Keratinocyte (primary cell): ENCODE measurements at regions not wholly inside any gene's neighbourhood (a gene's known extent, or its start where the extent isn't known, plus 50 kb on each side); places are given as distances from the start of the nearest gene placed in this dataset.

Experiments
- DNase-seq: peaks from one replicate; pipeline ENCODE4 v3.0.0-alpha.2; 2011; ENCODE audit warnings: low read depth, missing footprints, low spot score
- FAIRE-seq: peaks from 2 replicates; lab custom pipeline; 2011; peaks lifted over from hg19 to GRCh38; lab: Jason Lieb, UNC
- H2AFZ ChIP-seq: 2 replicates; pipeline ENCODE4 v1.6.0; 2012; ENCODE audit warnings: low read length, control low read depth, inconsistent platforms; ENCODE audit not compliant: control insufficient read depth
- H3K27ac ChIP-seq: 2 replicates; pipeline ENCODE4 v1.5.1; 2011; ENCODE audit warnings: low read length; ENCODE audit not compliant: control insufficient read depth, insufficient read depth
- H3K27me3 ChIP-seq: 3 replicates; pipeline ENCODE4 v1.6.0; 2011; ENCODE audit warnings: low read length; ENCODE audit not compliant: control insufficient read depth, insufficient read depth; ENCODE audit errors: extremely low read depth
- H3K36me3 ChIP-seq, 2 experiments: 2 replicates in 1 of 2; 3 replicates in 1 of 2; pipeline ENCODE4 v1.5.1; 2011; ENCODE audit warnings: low read length in 2 of 2, mild to moderate bottlenecking in 1 of 2; ENCODE audit not compliant: control insufficient read depth in 2 of 2, insufficient read depth in 2 of 2; ENCODE audit errors: extremely low read depth in 1 of 2
- H3K4me1 ChIP-seq: 3 replicates; pipeline ENCODE4 v1.5.1; 2011; ENCODE audit warnings: low read length; ENCODE audit not compliant: control insufficient read depth, insufficient read depth; ENCODE audit errors: extremely low read depth
- H3K4me2 ChIP-seq: 3 replicates; pipeline ENCODE4 v1.6.0; 2011; ENCODE audit warnings: low read depth, low read length; ENCODE audit not compliant: control insufficient read depth, insufficient read depth; ENCODE audit errors: extremely low read depth
- H3K4me3 ChIP-seq, 3 experiments: fragments of 200-600 bp in 1 of 3; sonication (generic) in 1 of 3; 2 replicates in 2 of 3; 3 replicates in 1 of 3; pipeline ENCODE4 v1.5.1; 2011 to 2016; ENCODE audit warnings: low read length in 3 of 3, mild to moderate bottlenecking in 3 of 3, control low read depth in 2 of 3, inconsistent platforms in 1 of 3, low read depth in 1 of 3, mixed read lengths in 1 of 3, mixed run types in 1 of 3, moderate library complexity in 1 of 3; ENCODE audit not compliant: control insufficient read depth in 2 of 3, insufficient read depth in 2 of 3; ENCODE audit errors: extremely low read depth in 1 of 3
- H3K79me2 ChIP-seq: 2 replicates; pipeline ENCODE4 v1.6.0; 2012; ENCODE audit warnings: low read length; ENCODE audit not compliant: control insufficient read depth, insufficient read depth
- H3K9ac ChIP-seq: 3 replicates; pipeline ENCODE4 v1.6.0; 2011; ENCODE audit warnings: low read length; ENCODE audit not compliant: control insufficient read depth, insufficient read depth; ENCODE audit errors: extremely low read depth
- H3K9me1 ChIP-seq: 3 replicates; pipeline ENCODE4 v1.6.0; 2011; ENCODE audit warnings: low read length; ENCODE audit not compliant: control insufficient read depth, insufficient read depth; ENCODE audit errors: extremely low read depth
- H3K9me3 ChIP-seq: 2 replicates; pipeline ENCODE4 v1.5.1; 2012; ENCODE audit warnings: low read depth, low read length; ENCODE audit not compliant: control insufficient read depth
- H4K20me1 ChIP-seq: 3 replicates; pipeline ENCODE4 v1.6.0; 2011; ENCODE audit warnings: low read length; ENCODE audit not compliant: control insufficient read depth, insufficient read depth; ENCODE audit errors: extremely low read depth
- EZH2 ChIP-seq: IDR thresholded peaks from one replicate; pipeline ENCODE4 v1.6.1; 2012; ENCODE audit warnings: inconsistent platforms, mild to moderate bottlenecking, low read length, moderate library complexity
- dilution Hi-C: fragments of 300-500 bp; cut with MboI; formaldehyde crosslinking; loops from one replicate; pipeline ENCODE4 v1.7.0; 2020; ENCODE audit warnings: low sequenced_read_pairs; ENCODE audit not compliant: extremely low pct_ligation_motif_present
- TF ChIP-seq, protein P1 (sequence below), 3 experiments: IDR thresholded peaks in 1 of 3; conservative IDR thresholded peaks in 1 of 3; optimal IDR thresholded peaks in 1 of 3; 2 replicates in 2 of 3; 3 replicates in 1 of 3; pipeline versions ENCODE3 to v1.5.1; 2011; ENCODE audit warnings: low read length in 3 of 3, mild to moderate bottlenecking in 3 of 3, moderate library complexity in 2 of 3, control low read depth in 1 of 3, inconsistent platforms in 1 of 3; ENCODE audit not compliant: insufficient read depth in 2 of 3; ENCODE audit errors: extremely low read depth in 1 of 3

DNA sequence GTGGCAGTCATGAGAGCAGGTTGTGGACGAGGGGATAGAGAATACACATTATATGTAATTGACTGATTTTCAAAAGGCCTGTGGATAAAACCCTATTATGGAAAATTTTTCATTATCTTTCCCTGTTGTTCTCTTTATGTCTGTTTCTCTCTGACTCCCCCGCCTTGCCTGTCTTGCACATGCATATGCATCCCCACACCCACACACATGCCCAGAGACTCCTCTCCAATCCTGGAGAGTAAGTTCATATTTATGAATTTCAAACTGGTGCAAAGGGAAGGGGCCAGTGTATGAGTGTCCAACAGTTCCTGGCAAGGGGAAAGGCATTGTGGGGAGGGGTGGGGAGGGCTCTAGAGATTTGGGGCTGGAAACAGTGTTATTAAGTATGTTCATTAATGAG, 60.8 kb upstream of the ARHGAP36 start:
- H3K27ac ChIP-seq: no peak overlapping the region
- H3K4me2 ChIP-seq: no peak overlapping the region
- DNase-seq (no peak), FAIRE-seq (no peak)
- H3K9ac ChIP-seq: no peak overlapping the region
- H3K9me3 ChIP-seq: no peaks in the 10 kb centered on the region
- dilution Hi-C loops: no loop called here
- no peaks in the 10 kb centered on the region for H4K20me1 ChIP-seq
- no peaks in the 10 kb centered on the region for H3K79me2 ChIP-seq
- H3K9me1 ChIP-seq: no peaks in the 10 kb centered on the region
- H3K4me1 ChIP-seq: no peaks in the 10 kb centered on the region
- no peaks in the 10 kb centered on the region for H3K27me3 ChIP-seq
- no peak overlapping the region for H2AFZ ChIP-seq
- H3K4me3 ChIP-seq: no peak overlapping the region
- H3K36me3 ChIP-seq: no peaks in the 10 kb centered on the region
- no peak for TF ChIP-seq EZH2
- TF ChIP-seq, protein P1, sequence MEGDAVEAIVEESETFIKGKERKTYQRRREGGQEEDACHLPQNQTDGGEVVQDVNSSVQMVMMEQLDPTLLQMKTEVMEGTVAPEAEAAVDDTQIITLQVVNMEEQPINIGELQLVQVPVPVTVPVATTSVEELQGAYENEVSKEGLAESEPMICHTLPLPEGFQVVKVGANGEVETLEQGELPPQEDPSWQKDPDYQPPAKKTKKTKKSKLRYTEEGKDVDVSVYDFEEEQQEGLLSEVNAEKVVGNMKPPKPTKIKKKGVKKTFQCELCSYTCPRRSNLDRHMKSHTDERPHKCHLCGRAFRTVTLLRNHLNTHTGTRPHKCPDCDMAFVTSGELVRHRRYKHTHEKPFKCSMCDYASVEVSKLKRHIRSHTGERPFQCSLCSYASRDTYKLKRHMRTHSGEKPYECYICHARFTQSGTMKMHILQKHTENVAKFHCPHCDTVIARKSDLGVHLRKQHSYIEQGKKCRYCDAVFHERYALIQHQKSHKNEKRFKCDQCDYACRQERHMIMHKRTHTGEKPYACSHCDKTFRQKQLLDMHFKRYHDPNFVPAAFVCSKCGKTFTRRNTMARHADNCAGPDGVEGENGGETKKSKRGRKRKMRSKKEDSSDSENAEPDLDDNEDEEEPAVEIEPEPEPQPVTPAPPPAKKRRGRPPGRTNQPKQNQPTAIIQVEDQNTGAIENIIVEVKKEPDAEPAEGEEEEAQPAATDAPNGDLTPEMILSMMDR (optimal IDR thresholded peaks at IDR 0.05 in 1 of 3, IDR thresholded peaks at IDR 0.05 in 1 of 3, conservative IDR thresholded peaks at IDR 0.05 in 1 of 3; ENCODE audit: extremely low read depth in 1 of 3, insufficient read depth in 2 of 3, low read length in 3 of 3): no peak

DNA sequence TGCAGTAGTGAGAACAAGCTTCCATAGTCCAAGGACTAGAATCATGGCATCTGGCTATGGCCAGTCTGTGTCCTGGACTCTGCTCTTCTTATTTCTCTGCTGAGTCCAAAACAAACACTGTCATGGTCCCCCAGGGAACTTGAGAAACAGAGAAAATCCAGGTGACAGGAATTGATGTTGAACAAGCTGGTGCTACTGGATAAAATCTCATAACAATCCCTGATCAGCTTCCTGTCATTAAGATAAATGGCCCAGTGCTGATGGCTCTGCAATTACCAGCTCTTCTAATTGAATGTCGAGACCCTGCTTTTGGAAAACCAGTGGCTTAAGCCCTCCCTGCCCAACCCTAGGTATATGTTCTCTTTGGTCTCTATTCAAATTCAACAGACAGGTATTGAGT, 58.8 kb upstream of the ARHGAP36 start:
- TF ChIP-seq, protein P1 (optimal IDR thresholded peaks at IDR 0.05 in 1 of 3, IDR thresholded peaks at IDR 0.05 in 1 of 3, conservative IDR thresholded peaks at IDR 0.05 in 1 of 3; ENCODE audit: extremely low read depth in 1 of 3, insufficient read depth in 2 of 3, low read length in 3 of 3): no peak
- no peak for TF ChIP-seq EZH2
- H2AFZ ChIP-seq: no peak overlapping the region
- no peaks in the 10 kb centered on the region for H3K27me3 ChIP-seq
- H3K36me3 ChIP-seq: no peaks in the 10 kb centered on the region
- no peak overlapping the region for H3K27ac ChIP-seq
- no peaks in the 10 kb centered on the region for H3K79me2 ChIP-seq
- no peak overlapping the region for H3K4me2 ChIP-seq
- H3K4me1 ChIP-seq: no peaks in the 10 kb centered on the region
- no peak overlapping the region for H3K4me3 ChIP-seq
- no peaks in the 10 kb centered on the region for H3K9me3 ChIP-seq
- H3K9ac ChIP-seq: no peak overlapping the region
- DNase-seq (no peak), FAIRE-seq (no peak)
- H4K20me1 ChIP-seq: no peaks in the 10 kb centered on the region
- dilution Hi-C loops: no loop called here
- no peaks in the 10 kb centered on the region for H3K9me1 ChIP-seq
